Spleen (tissue), 11 donors: ENCODE measurements at regions not wholly inside any gene's neighbourhood (a gene's known extent, or its start where the extent isn't known, plus 50 kb on each side); places are given as distances from the start of the nearest gene placed in this dataset.

ENCODE experiments used
- DNase-seq: peaks from one replicate; pipeline ENCODE4 v3.0.0-alpha.2; 2020
- H3K27ac ChIP-seq, 8 donors: fragments of 200-600 bp; sonication (generic) in 7 of 8; 1 replicate in 4 of 8; 2 replicates in 4 of 8; pipeline versions ENCODE4 v1.5.0 to v1.8.0; 2016 to 2021; ENCODE audit warnings: inconsistent platforms in 4 of 8, mild to moderate bottlenecking in 4 of 8, moderate library complexity in 1 of 8
- H3K27me3 ChIP-seq, 7 donors: fragments of 200-600 bp; sonication (generic) in 6 of 7; replicated peaks in 1 of 7; 1 replicate in 4 of 7; 2 replicates in 3 of 7; pipeline versions ENCODE4 v1.5.0 to v1.8.0; 2016 to 2021; ENCODE audit warnings: inconsistent platforms in 3 of 7, mild to moderate bottlenecking in 1 of 7
- H3K36me3 ChIP-seq, 6 donors: fragments of 200-600 bp; sonication (generic) in 5 of 6; 1 replicate in 4 of 6; 2 replicates in 2 of 6; pipeline versions ENCODE4 v1.5.0 to v1.8.0; 2016 to 2021; ENCODE audit warnings: inconsistent platforms in 2 of 6
- H3K4me1 ChIP-seq, 6 donors: fragments of 200-600 bp; sonication (generic) in 5 of 6; 1 replicate in 3 of 6; 2 replicates in 3 of 6; pipeline versions ENCODE4 v1.5.0 to v1.8.0; 2016 to 2021; ENCODE audit warnings: inconsistent platforms in 3 of 6
- H3K4me3 ChIP-seq, 8 donors: fragments of 200-600 bp; sonication (generic) in 7 of 8; 1 replicate in 4 of 8; 2 replicates in 4 of 8; pipeline versions ENCODE4 v1.5.0 to v1.8.0; 2016 to 2021; ENCODE audit warnings: inconsistent platforms in 4 of 8, mild to moderate bottlenecking in 4 of 8, moderate library complexity in 2 of 8
- H3K9me3 ChIP-seq, 8 donors: fragments of 200-600 bp; sonication (generic) in 7 of 8; 1 replicate in 4 of 8; 2 replicates in 4 of 8; pipeline versions ENCODE4 v1.5.0 to v1.8.0; 2016 to 2021; ENCODE audit warnings: inconsistent platforms in 4 of 8
- CTCF ChIP-seq, 11 experiments: fragments of 200-600 bp in 7 of 11; fragments of 450-650 bp in 4 of 11; sonication (generic) in 4 of 11; IDR thresholded peaks in 8 of 11; conservative IDR thresholded peaks in 3 of 11; 1 replicate in 7 of 11; 2 replicates in 4 of 11; pipeline versions ENCODE4 v1.4.0 to v1.8.0; 2016 to 2021; ENCODE audit warnings: antibody characterized with exemption in 11 of 11, inconsistent platforms in 4 of 11, mild to moderate bottlenecking in 1 of 11
- POLR2A ChIP-seq, 3 donors: fragments of 450-650 bp; IDR thresholded peaks; one replicate each; pipeline ENCODE4 v1.5.1; 2017; ENCODE audit warnings: antibody characterized with exemption in 3 of 3, mild to moderate bottlenecking in 1 of 3
- POLR2AphosphoS5 ChIP-seq, 3 donors: sonication (generic); formaldehyde crosslinking; IDR thresholded peaks; one replicate each; pipeline ENCODE4 v1.5.1; 2017; ENCODE audit warnings: antibody characterized with exemption in 3 of 3
- WGBS, 5 donors: extraction: QIAGEN DNeasy Blood & Tissue Kit in 3 of 5; methylation state at CpG; one replicate each; pipeline versions ENCODE4 v1.1.5 to v1.1.7; 2013 to 2018; 5-methylcytosine and 5-hydroxymethylcytosine counted together
- intact Hi-C: fragments of 100-400 bp; cut with DNase I; formaldehyde crosslinking; loops from one replicate; pipeline ENCODE4 v1.15.0; 2023; ENCODE audit warnings: low total_unique reads
- donor health status: healthy with polysubstance abuse.
- donor health status: DM: no; HTN: no; CAD: no; lungs with moderate emphysema.
- donor health status: DM: no; HTN: no; CAD: no.
- donor health status: Bipolar disorder and iron deficiency.
- donor health status: healthy.
- donor health status: DM: no; HTN: no; CAD: no.
- donor health status: DM: yes; HTN: yes; CAD: no.

- no peaks in the 10 kb centered on the region for H3K36me3 ChIP-seq
- TF ChIP-seq POLR2A (IDR thresholded peaks at IDR 0.05) (no peak), POLR2AphosphoS5 (IDR thresholded peaks at IDR 0.05) (no peak), CTCF (IDR thresholded peaks at IDR 0.05 in 8 of 11, conservative IDR thresholded peaks at IDR 0.05 in 3 of 11) (no peak)
- H3K27ac ChIP-seq: no peak overlapping the region
- H3K4me1 ChIP-seq: peaks cover 0 to 9% (median 0%) of the 10 kb centered on the region in 6 donors
- DNase-seq: no peak
- H3K9me3 ChIP-seq: no peaks in the 10 kb centered on the region
- no peaks in the 10 kb centered on the region for H3K27me3 ChIP-seq
- 82 to 92% (median 87%) methylated on average over 8 of the region's 8 CpGs for WGBS, 5 donors
- no peak overlapping the region for H3K4me3 ChIP-seq
- intact Hi-C loops: no loop called here
These were observed 509.1 kb downstream of the RASEF start for GRCh38 chr9:82553654-82554366.

- H3K9me3 ChIP-seq: no peaks in the 10 kb centered on the region
- no peak for DNase-seq
- no peaks in the 10 kb centered on the region for H3K27me3 ChIP-seq
- H3K4me3 ChIP-seq: no peak overlapping the region
- 79 to 93% (median 86%) methylated on average over 3 of the region's 3 CpGs for WGBS, 5 donors
- H3K4me1 ChIP-seq: peaks cover 0 to 9% (median 0%) of the 10 kb centered on the region in 6 donors
- intact Hi-C loops: no loop called here
- H3K27ac ChIP-seq: no peak overlapping the region
- TF ChIP-seq POLR2AphosphoS5 (IDR thresholded peaks at IDR 0.05) (no peak), POLR2A (IDR thresholded peaks at IDR 0.05) (no peak), CTCF (IDR thresholded peaks at IDR 0.05 in 8 of 11, conservative IDR thresholded peaks at IDR 0.05 in 3 of 11) (no peak)
- H3K36me3 ChIP-seq: no peaks in the 10 kb centered on the region
These were observed 508.6 kb downstream of the RASEF start for GRCh38 chr9:82554381-82554780.

GRCh38 chr9:82555031-82555430 is 507.9 kb downstream of the RASEF start:
- DNase-seq: no peak

More at GRCh38 chr9:82555031-82555430, 507.9 kb downstream of the RASEF start:
- Histone ChIP-seq H3K4me3 (no peak overlapping the region), H3K27me3 (no peaks in the 10 kb centered on the region), H3K36me3 (no peaks in the 10 kb centered on the region), H3K4me1 (peaks cover 0 to 9% (median 0%) of the 10 kb centered on the region in 6 donors), H3K9me3 (no peaks in the 10 kb centered on the region), H3K27ac (peak overlapping the region in 3 of 8 donors; percentile 32 to 46 (median 34))
- TF ChIP-seq POLR2A (IDR thresholded peaks at IDR 0.05): no peak
- TF ChIP-seq POLR2AphosphoS5 (IDR thresholded peaks at IDR 0.05): no peak
- TF ChIP-seq CTCF (IDR thresholded peaks at IDR 0.05 in 8 of 11, conservative IDR thresholded peaks at IDR 0.05 in 3 of 11): no peak
- WGBS, 5 donors: 63 to 81% (median 66%) methylated on average over 1 of the region's 1 CpG
- intact Hi-C loops: no loop called here
